HepG2 (cell line): ENCODE measurements at regions not wholly inside any gene's neighbourhood (a gene's known extent, or its start where the extent isn't known, plus 50 kb on each side); places are given as distances from the start of the nearest gene placed in this dataset.
A peak's percentile ranks its signal among the peaks of the same experiment; 100 is the strongest.

Source experiments
- ADNP ChIP-seq: sonication (generic); formaldehyde crosslinking; IDR thresholded peaks from 2 replicates; pipeline ENCODE4 v1.4.0; 2020; ENCODE audit warnings: missing genetic modification reagents
- FOXK1 ChIP-seq: sonication (generic); formaldehyde crosslinking; IDR thresholded peaks from 2 replicates; pipeline ENCODE4 v1.4.0; 2020; ENCODE audit warnings: low read depth, missing genetic modification reagents, borderline replicate concordance
- FOXO1 ChIP-seq: sonication (generic); formaldehyde crosslinking; IDR thresholded peaks from 2 replicates; pipeline ENCODE4 v1.4.0; 2020; ENCODE audit warnings: missing genetic modification reagents
- GABPB1 ChIP-seq: IDR thresholded peaks from 2 replicates; pipeline ENCODE4 v1.6.1; 2016; ENCODE audit warnings: mild to moderate bottlenecking, missing genetic modification reagents, moderate library complexity, missing compliant biosample characterization
- MED1 ChIP-seq: sonication (generic); formaldehyde crosslinking; IDR thresholded peaks from 2 replicates; pipeline ENCODE4 v1.4.0; 2020; ENCODE audit warnings: missing genetic modification reagents
- NFE2 ChIP-seq: sonication (generic); formaldehyde crosslinking; IDR thresholded peaks from 2 replicates; pipeline ENCODE4 v1.4.0; 2020; ENCODE audit warnings: missing genetic modification reagents
- PAX8 ChIP-seq: sonication (generic); formaldehyde crosslinking; IDR thresholded peaks from 2 replicates; pipeline ENCODE4 v1.8.0; 2022; ENCODE audit warnings: mild to moderate bottlenecking, missing genetic modification reagents, borderline replicate concordance
- PPARG ChIP-seq: conservative IDR thresholded peaks from 2 replicates; pipeline ENCODE4 v1.6.1; 2016; ENCODE audit warnings: missing biosample characterization, missing genetic modification reagents
- RBM39 ChIP-seq: fragments of 200-400 bp; formaldehyde crosslinking; IDR thresholded peaks from one replicate; pipeline ENCODE4 v1.6.1; 2018; ENCODE audit warnings: antibody characterized with exemption, mild to moderate bottlenecking, low read depth, low read length; ENCODE audit not compliant: poor library complexity, severe bottlenecking
- RERE ChIP-seq: IDR thresholded peaks from 2 replicates; pipeline ENCODE4 v1.6.1; 2016; ENCODE audit warnings: low read depth, missing genetic modification reagents, missing compliant biosample characterization
- TCF12 ChIP-seq, 2 experiments: fragments of 450-650 bp in 1 of 2; sonication (generic) in 1 of 2; formaldehyde crosslinking in 1 of 2; IDR thresholded peaks; 2 replicates each; pipeline versions ENCODE4 v1.6.1 to v1.8.0; 2017 to 2022; ENCODE audit warnings: antibody characterized with exemption in 1 of 2, mild to moderate bottlenecking in 1 of 2, missing genetic modification reagents in 1 of 2, moderate library complexity in 1 of 2
- ZNF263 ChIP-seq: sonication (generic); formaldehyde crosslinking; IDR thresholded peaks from 2 replicates; pipeline ENCODE4 v1.4.0; 2020; ENCODE audit warnings: missing genetic modification reagents
- ZNF329 ChIP-seq: sonication (generic); formaldehyde crosslinking; IDR thresholded peaks from 2 replicates; pipeline ENCODE4 v1.9.0; 2021; ENCODE audit warnings: low read depth, mild to moderate bottlenecking, missing genetic modification reagents
- ZNF33A ChIP-seq: sonication (generic); formaldehyde crosslinking; IDR thresholded peaks from 2 replicates; pipeline ENCODE4 v1.5.1; 2020; ENCODE audit warnings: missing genetic modification reagents, mild to moderate bottlenecking, moderate library complexity, borderline replicate concordance
- ZNF543 ChIP-seq: sonication (generic); formaldehyde crosslinking; IDR thresholded peaks from 2 replicates; pipeline ENCODE4 v1.4.0; 2020; ENCODE audit warnings: mild to moderate bottlenecking, missing genetic modification reagents
- ZNF629 ChIP-seq: sonication (generic); formaldehyde crosslinking; conservative IDR thresholded peaks from 2 replicates; pipeline ENCODE4 v1.5.0; 2020; ENCODE audit warnings: missing genetic modification reagents
- ZNF740 ChIP-seq: sonication (generic); formaldehyde crosslinking; IDR thresholded peaks from 2 replicates; pipeline ENCODE4 v1.4.0; 2020; ENCODE audit warnings: missing genetic modification reagents
- ZNF792 ChIP-seq: IDR thresholded peaks from 2 replicates; pipeline ENCODE4 v1.6.1; 2016
- TF ChIP-seq, protein P1 (sequence below): sonication (generic); formaldehyde crosslinking; IDR thresholded peaks from 2 replicates; pipeline ENCODE4 v1.4.0; 2020; ENCODE audit warnings: missing genetic modification reagents, borderline replicate concordance
- TF ChIP-seq, protein P2 (sequence below): sonication (generic); formaldehyde crosslinking; IDR thresholded peaks from 2 replicates; pipeline ENCODE4 v1.4.0; 2020; ENCODE audit warnings: mild to moderate bottlenecking, low read depth, missing genetic modification reagents
- TF ChIP-seq, protein P3 (sequence below): sonication (generic); formaldehyde crosslinking; IDR thresholded peaks from 2 replicates; pipeline ENCODE4 v1.4.0; 2020; ENCODE audit warnings: mild to moderate bottlenecking, missing genetic modification reagents

GRCh38 chr2:47232738-47233415, 56.6 kb upstream of the CALM2 start (continued):
- no peak for TF ChIP-seq TCF12 (IDR thresholded peaks at IDR 0.05)
- TF ChIP-seq TCF12 (CRISPR knock-in tag; IDR thresholded peaks at IDR 0.05) = no peak
- no peak for TF ChIP-seq GABPB1 (CRISPR knock-in tag)
- TF ChIP-seq ZNF792 (CRISPR knock-in tag) = no peak
- TF ChIP-seq NFE2 (CRISPR knock-in tag) = no peak
- TF ChIP-seq RBM39 = no peak
- peak; percentile 63 for TF ChIP-seq MED1 (CRISPR knock-in tag)
- TF ChIP-seq, protein P1, sequence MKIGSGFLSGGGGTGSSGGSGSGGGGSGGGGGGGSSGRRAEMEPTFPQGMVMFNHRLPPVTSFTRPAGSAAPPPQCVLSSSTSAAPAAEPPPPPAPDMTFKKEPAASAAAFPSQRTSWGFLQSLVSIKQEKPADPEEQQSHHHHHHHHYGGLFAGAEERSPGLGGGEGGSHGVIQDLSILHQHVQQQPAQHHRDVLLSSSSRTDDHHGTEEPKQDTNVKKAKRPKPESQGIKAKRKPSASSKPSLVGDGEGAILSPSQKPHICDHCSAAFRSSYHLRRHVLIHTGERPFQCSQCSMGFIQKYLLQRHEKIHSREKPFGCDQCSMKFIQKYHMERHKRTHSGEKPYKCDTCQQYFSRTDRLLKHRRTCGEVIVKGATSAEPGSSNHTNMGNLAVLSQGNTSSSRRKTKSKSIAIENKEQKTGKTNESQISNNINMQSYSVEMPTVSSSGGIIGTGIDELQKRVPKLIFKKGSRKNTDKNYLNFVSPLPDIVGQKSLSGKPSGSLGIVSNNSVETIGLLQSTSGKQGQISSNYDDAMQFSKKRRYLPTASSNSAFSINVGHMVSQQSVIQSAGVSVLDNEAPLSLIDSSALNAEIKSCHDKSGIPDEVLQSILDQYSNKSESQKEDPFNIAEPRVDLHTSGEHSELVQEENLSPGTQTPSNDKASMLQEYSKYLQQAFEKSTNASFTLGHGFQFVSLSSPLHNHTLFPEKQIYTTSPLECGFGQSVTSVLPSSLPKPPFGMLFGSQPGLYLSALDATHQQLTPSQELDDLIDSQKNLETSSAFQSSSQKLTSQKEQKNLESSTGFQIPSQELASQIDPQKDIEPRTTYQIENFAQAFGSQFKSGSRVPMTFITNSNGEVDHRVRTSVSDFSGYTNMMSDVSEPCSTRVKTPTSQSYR (CRISPR knock-in tag) = no peak
- no peak for TF ChIP-seq RERE
- no peak; the same call in 1 of the 2 replicates for TF ChIP-seq ZNF629
- no peak for TF ChIP-seq ZNF33A (CRISPR knock-in tag)
- no peak for TF ChIP-seq ADNP (CRISPR knock-in tag)
- TF ChIP-seq PAX8 (CRISPR knock-in tag) = no peak
- no peak for TF ChIP-seq PPARG (CRISPR knock-in tag)
- peak; percentile 62; the same call in 1 of the 2 replicates for TF ChIP-seq FOXO1 (CRISPR knock-in tag)
- TF ChIP-seq, protein P2, sequence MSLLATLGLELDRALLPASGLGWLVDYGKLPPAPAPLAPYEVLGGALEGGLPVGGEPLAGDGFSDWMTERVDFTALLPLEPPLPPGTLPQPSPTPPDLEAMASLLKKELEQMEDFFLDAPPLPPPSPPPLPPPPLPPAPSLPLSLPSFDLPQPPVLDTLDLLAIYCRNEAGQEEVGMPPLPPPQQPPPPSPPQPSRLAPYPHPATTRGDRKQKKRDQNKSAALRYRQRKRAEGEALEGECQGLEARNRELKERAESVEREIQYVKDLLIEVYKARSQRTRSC (CRISPR knock-in tag) = no peak
- TF ChIP-seq FOXK1 (CRISPR knock-in tag) = peak; percentile 82; the same call in 1 of the 2 replicates
- TF ChIP-seq ZNF740 (CRISPR knock-in tag) = no peak
- 0 out of 2 replicates have a peak, but pooled peaks have one; percentile 33 for TF ChIP-seq ZNF543 (CRISPR knock-in tag)
- TF ChIP-seq ZNF329 (CRISPR knock-in tag) = no peak
- no peak for TF ChIP-seq ZNF263
- TF ChIP-seq, protein P3, sequence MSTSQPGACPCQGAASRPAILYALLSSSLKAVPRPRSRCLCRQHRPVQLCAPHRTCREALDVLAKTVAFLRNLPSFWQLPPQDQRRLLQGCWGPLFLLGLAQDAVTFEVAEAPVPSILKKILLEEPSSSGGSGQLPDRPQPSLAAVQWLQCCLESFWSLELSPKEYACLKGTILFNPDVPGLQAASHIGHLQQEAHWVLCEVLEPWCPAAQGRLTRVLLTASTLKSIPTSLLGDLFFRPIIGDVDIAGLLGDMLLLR (CRISPR knock-in tag) = no peak
